ENCODE measurements at regions not wholly inside any gene's neighbourhood (a gene's known extent, or its start where the extent isn't known, plus 50 kb on each side); places are given as distances from the start of the nearest gene placed in this dataset.

GRCh38 chr13:97057176-97057575 lies 62.9 kb upstream of the OXGR1 start:
- Histone ChIP-seq H3K4me1 (ENCODE audit: control insufficient read depth in 2 of 2, insufficient read depth in 2 of 2, low read length in 2 of 2) (no peaks in the 10 kb centered on the region), H3K9ac (ENCODE audit: low read depth in 1 of 2, low read length in 2 of 2) (no peak overlapping the region), H3K4me3 (ENCODE audit: low read length in 2 of 2) (no peak overlapping the region), H3K36me3 (ENCODE audit: control insufficient read depth in 2 of 2, insufficient read depth in 2 of 2, low read length in 2 of 2) (no peaks in the 10 kb centered on the region), H3K27me3 (ENCODE audit: control insufficient read depth in 2 of 2, insufficient read depth in 2 of 2, low read length in 2 of 2) (peaks cover 0 to 2% of the 10 kb centered on the region in 2 donors), H3K9me3 (ENCODE audit: control insufficient read depth in 2 of 2, low read length in 2 of 2) (no peaks in the 10 kb centered on the region), H3K27ac (ENCODE audit: low read depth in 2 of 2, low read length in 2 of 2) (no peak overlapping the region)

GRCh38 chr13:97058391-97058790 lies 64.1 kb upstream of the OXGR1 start:
- H3K4me1 ChIP-seq (ENCODE audit: control insufficient read depth in 2 of 2, insufficient read depth in 2 of 2, low read length in 2 of 2): no peaks in the 10 kb centered on the region
- H3K9me3 ChIP-seq (ENCODE audit: control insufficient read depth in 2 of 2, low read length in 2 of 2): no peaks in the 10 kb centered on the region
- no peak overlapping the region for H3K27ac ChIP-seq (ENCODE audit: low read depth in 2 of 2, low read length in 2 of 2)
- H3K4me3 ChIP-seq (ENCODE audit: low read length in 2 of 2): no peak overlapping the region
- no peak overlapping the region for H3K9ac ChIP-seq (ENCODE audit: low read depth in 1 of 2, low read length in 2 of 2)
- peaks cover 0 to 2% of the 10 kb centered on the region in 2 donors for H3K27me3 ChIP-seq (ENCODE audit: control insufficient read depth in 2 of 2, insufficient read depth in 2 of 2, low read length in 2 of 2)
- H3K36me3 ChIP-seq (ENCODE audit: control insufficient read depth in 2 of 2, insufficient read depth in 2 of 2, low read length in 2 of 2): no peaks in the 10 kb centered on the region

- Histone ChIP-seq H3K27ac (ENCODE audit: low read depth in 2 of 2, low read length in 2 of 2) (no peak overlapping the region), H3K4me1 (ENCODE audit: control insufficient read depth in 2 of 2, insufficient read depth in 2 of 2, low read length in 2 of 2) (no peaks in the 10 kb centered on the region), H3K36me3 (ENCODE audit: control insufficient read depth in 2 of 2, insufficient read depth in 2 of 2, low read length in 2 of 2) (no peaks in the 10 kb centered on the region), H3K9me3 (ENCODE audit: control insufficient read depth in 2 of 2, low read length in 2 of 2) (no peaks in the 10 kb centered on the region), H3K9ac (ENCODE audit: low read depth in 1 of 2, low read length in 2 of 2) (no peak overlapping the region), H3K4me3 (ENCODE audit: low read length in 2 of 2) (no peak overlapping the region), H3K27me3 (ENCODE audit: control insufficient read depth in 2 of 2, insufficient read depth in 2 of 2, low read length in 2 of 2) (peaks cover 0 to 2% of the 10 kb centered on the region in 2 donors)
Measured at GRCh38 chr13:97058926-97059325, 64.7 kb upstream of the OXGR1 start.

- Histone ChIP-seq H3K27ac (ENCODE audit: low read depth in 2 of 2, low read length in 2 of 2) (no peak overlapping the region), H3K4me3 (ENCODE audit: low read length in 2 of 2) (no peak overlapping the region), H3K4me1 (ENCODE audit: control insufficient read depth in 2 of 2, insufficient read depth in 2 of 2, low read length in 2 of 2) (no peaks in the 10 kb centered on the region)
Measured at GRCh38 chr13:97067017-97067895, 73.0 kb upstream of the OXGR1 start.

GRCh38 chr13:97068151-97068550 lies 73.9 kb upstream of the OXGR1 start:
- Histone ChIP-seq H3K27me3 (ENCODE audit: control insufficient read depth in 2 of 2, insufficient read depth in 2 of 2, low read length in 2 of 2) (peaks cover 0 to 2% of the 10 kb centered on the region in 2 donors), H3K36me3 (ENCODE audit: control insufficient read depth in 2 of 2, insufficient read depth in 2 of 2, low read length in 2 of 2) (no peaks in the 10 kb centered on the region), H3K9me3 (ENCODE audit: control insufficient read depth in 2 of 2, low read length in 2 of 2) (no peaks in the 10 kb centered on the region), H3K4me1 (ENCODE audit: control insufficient read depth in 2 of 2, insufficient read depth in 2 of 2, low read length in 2 of 2) (no peaks in the 10 kb centered on the region), H3K9ac (ENCODE audit: low read depth in 1 of 2, low read length in 2 of 2) (no peak overlapping the region), H3K27ac (ENCODE audit: low read depth in 2 of 2, low read length in 2 of 2) (no peak overlapping the region), H3K4me3 (ENCODE audit: low read length in 2 of 2) (no peak overlapping the region)

More at GRCh38 chr13:97067017-97067895, 73.0 kb upstream of the OXGR1 start:
- no peaks in the 10 kb centered on the region for H3K9me3 ChIP-seq (ENCODE audit: control insufficient read depth in 2 of 2, low read length in 2 of 2)
- H3K27me3 ChIP-seq (ENCODE audit: control insufficient read depth in 2 of 2, insufficient read depth in 2 of 2, low read length in 2 of 2): no peaks in the 10 kb centered on the region
- no peaks in the 10 kb centered on the region for H3K36me3 ChIP-seq (ENCODE audit: control insufficient read depth in 2 of 2, insufficient read depth in 2 of 2, low read length in 2 of 2)
- no peak overlapping the region for H3K9ac ChIP-seq (ENCODE audit: low read depth in 1 of 2, low read length in 2 of 2)

GRCh38 chr13:97069050-97069815 lies 75.0 kb upstream of the OXGR1 start:
- Histone ChIP-seq H3K36me3 (ENCODE audit: control insufficient read depth in 2 of 2, insufficient read depth in 2 of 2, low read length in 2 of 2) (no peaks in the 10 kb centered on the region), H3K9me3 (ENCODE audit: control insufficient read depth in 2 of 2, low read length in 2 of 2) (no peaks in the 10 kb centered on the region), H3K27me3 (ENCODE audit: control insufficient read depth in 2 of 2, insufficient read depth in 2 of 2, low read length in 2 of 2) (peaks cover 0 to 2% of the 10 kb centered on the region in 2 donors), H3K4me3 (ENCODE audit: low read length in 2 of 2) (no peak overlapping the region), H3K27ac (ENCODE audit: low read depth in 2 of 2, low read length in 2 of 2) (no peak overlapping the region), H3K4me1 (ENCODE audit: control insufficient read depth in 2 of 2, insufficient read depth in 2 of 2, low read length in 2 of 2) (no peaks in the 10 kb centered on the region), H3K9ac (ENCODE audit: low read depth in 1 of 2, low read length in 2 of 2) (no peak overlapping the region)

GRCh38 chr13:97072297-97072696 lies 78.0 kb upstream of the OXGR1 start:
- no peaks in the 10 kb centered on the region for H3K36me3 ChIP-seq (ENCODE audit: control insufficient read depth in 2 of 2, insufficient read depth in 2 of 2, low read length in 2 of 2)
- no peak overlapping the region for H3K4me3 ChIP-seq (ENCODE audit: low read length in 2 of 2)
- no peak overlapping the region for H3K9ac ChIP-seq (ENCODE audit: low read depth in 1 of 2, low read length in 2 of 2)
- peaks cover 0 to 2% of the 10 kb centered on the region in 2 donors for H3K27me3 ChIP-seq (ENCODE audit: control insufficient read depth in 2 of 2, insufficient read depth in 2 of 2, low read length in 2 of 2)
- no peak overlapping the region for H3K27ac ChIP-seq (ENCODE audit: low read depth in 2 of 2, low read length in 2 of 2)
- no peaks in the 10 kb centered on the region for H3K4me1 ChIP-seq (ENCODE audit: control insufficient read depth in 2 of 2, insufficient read depth in 2 of 2, low read length in 2 of 2)
- H3K9me3 ChIP-seq (ENCODE audit: control insufficient read depth in 2 of 2, low read length in 2 of 2): no peaks in the 10 kb centered on the region

- Histone ChIP-seq H3K9me3 (ENCODE audit: control insufficient read depth in 2 of 2, low read length in 2 of 2) (no peaks in the 10 kb centered on the region), H3K27ac (ENCODE audit: low read depth in 2 of 2, low read length in 2 of 2) (no peak overlapping the region), H3K9ac (ENCODE audit: low read depth in 1 of 2, low read length in 2 of 2) (no peak overlapping the region), H3K4me3 (ENCODE audit: low read length in 2 of 2) (no peak overlapping the region), H3K4me1 (ENCODE audit: control insufficient read depth in 2 of 2, insufficient read depth in 2 of 2, low read length in 2 of 2) (no peaks in the 10 kb centered on the region), H3K27me3 (ENCODE audit: control insufficient read depth in 2 of 2, insufficient read depth in 2 of 2, low read length in 2 of 2) (peaks cover 0 to 2% of the 10 kb centered on the region in 2 donors), H3K36me3 (ENCODE audit: control insufficient read depth in 2 of 2, insufficient read depth in 2 of 2, low read length in 2 of 2) (no peaks in the 10 kb centered on the region)
Measured at GRCh38 chr13:97074618-97075017, 80.3 kb upstream of the OXGR1 start.

GRCh38 chr13:97076898-97077297 lies 82.6 kb upstream of the OXGR1 start:
- peaks cover 0 to 2% of the 10 kb centered on the region in 2 donors for H3K27me3 ChIP-seq (ENCODE audit: control insufficient read depth in 2 of 2, insufficient read depth in 2 of 2, low read length in 2 of 2)
- peak overlapping the region in 1 of 2 donors; percentile 14 for H3K4me3 ChIP-seq (ENCODE audit: low read length in 2 of 2)
- no peaks in the 10 kb centered on the region for H3K9me3 ChIP-seq (ENCODE audit: control insufficient read depth in 2 of 2, low read length in 2 of 2)
- H3K4me1 ChIP-seq (ENCODE audit: control insufficient read depth in 2 of 2, insufficient read depth in 2 of 2, low read length in 2 of 2): no peaks in the 10 kb centered on the region
- H3K27ac ChIP-seq (ENCODE audit: low read depth in 2 of 2, low read length in 2 of 2): no peak overlapping the region
- H3K9ac ChIP-seq (ENCODE audit: low read depth in 1 of 2, low read length in 2 of 2): no peak overlapping the region
- H3K36me3 ChIP-seq (ENCODE audit: control insufficient read depth in 2 of 2, insufficient read depth in 2 of 2, low read length in 2 of 2): no peaks in the 10 kb centered on the region

- Histone ChIP-seq H3K27ac (ENCODE audit: low read depth in 2 of 2, low read length in 2 of 2) (no peak overlapping the region), H3K27me3 (ENCODE audit: control insufficient read depth in 2 of 2, insufficient read depth in 2 of 2, low read length in 2 of 2) (peaks cover 0 to 2% of the 10 kb centered on the region in 2 donors), H3K36me3 (ENCODE audit: control insufficient read depth in 2 of 2, insufficient read depth in 2 of 2, low read length in 2 of 2) (no peaks in the 10 kb centered on the region), H3K9ac (ENCODE audit: low read depth in 1 of 2, low read length in 2 of 2) (no peak overlapping the region), H3K9me3 (ENCODE audit: control insufficient read depth in 2 of 2, low read length in 2 of 2) (no peaks in the 10 kb centered on the region), H3K4me3 (ENCODE audit: low read length in 2 of 2) (peak overlapping the region in 1 of 2 donors; percentile 14), H3K4me1 (ENCODE audit: control insufficient read depth in 2 of 2, insufficient read depth in 2 of 2, low read length in 2 of 2) (no peaks in the 10 kb centered on the region)
Measured at GRCh38 chr13:97077341-97077740, 83.1 kb upstream of the OXGR1 start.

Data from mucosa of rectum (tissue), 2 donors.